Keratinocyte (primary cell): ENCODE measurements at regions not wholly inside any gene's neighbourhood (a gene's known extent, or its start where the extent isn't known, plus 50 kb on each side); places are given as distances from the start of the nearest gene placed in this dataset.

ENCODE experiments used
- CTCF ChIP-seq, 3 experiments: IDR thresholded peaks in 1 of 3; conservative IDR thresholded peaks in 1 of 3; optimal IDR thresholded peaks in 1 of 3; 2 replicates in 2 of 3; 3 replicates in 1 of 3; pipeline versions ENCODE3 to v1.5.1; 2011; ENCODE audit warnings: low read length in 3 of 3, mild to moderate bottlenecking in 3 of 3, moderate library complexity in 2 of 3, control low read depth in 1 of 3, inconsistent platforms in 1 of 3; ENCODE audit not compliant: insufficient read depth in 2 of 3; ENCODE audit errors: extremely low read depth in 1 of 3
- EZH2 ChIP-seq: IDR thresholded peaks from one replicate; pipeline ENCODE4 v1.6.1; 2012; ENCODE audit warnings: inconsistent platforms, mild to moderate bottlenecking, low read length, moderate library complexity

- no peak for TF ChIP-seq EZH2
- TF ChIP-seq CTCF (optimal IDR thresholded peaks at IDR 0.05 in 1 of 3, IDR thresholded peaks at IDR 0.05 in 1 of 3, conservative IDR thresholded peaks at IDR 0.05 in 1 of 3; ENCODE audit: extremely low read depth in 1 of 3, insufficient read depth in 2 of 3, low read length in 3 of 3): no peak
Observed at GRCh38 chr14:97827746-97828145, 1030.6 kb downstream of the VRK1 start.
